ENCODE measurements at regions not wholly inside any gene's neighbourhood (a gene's known extent, or its start where the extent isn't known, plus 50 kb on each side); places are given as distances from the start of the nearest gene placed in this dataset.

GRCh38 chr7:16235147-16236114 lies 185.9 kb downstream of the CRPPA start:
- no peak overlapping the region for H3K27ac Mint-ChIP-seq (ENCODE audit: unreplicated experiment)
- H3K9me3 Mint-ChIP-seq (ENCODE audit: low read depth), result peaks cover 16% of the 10 kb centered on the region
- H3K36me3 Mint-ChIP-seq (ENCODE audit: low read depth), result peaks cover 7% of the 10 kb centered on the region
- no peak for TF ChIP-seq CTCF (IDR thresholded peaks at IDR 0.05)
- H3K4me3 Mint-ChIP-seq (ENCODE audit: unreplicated experiment), result no peak overlapping the region
- peaks cover 14% of the 10 kb centered on the region for H3K4me1 Mint-ChIP-seq (ENCODE audit: low read depth)
- no peak for DNase-seq (ENCODE audit: low spot score)
- no peaks in the 10 kb centered on the region for H3K27me3 Mint-ChIP-seq (ENCODE audit: low read depth)

DNA sequence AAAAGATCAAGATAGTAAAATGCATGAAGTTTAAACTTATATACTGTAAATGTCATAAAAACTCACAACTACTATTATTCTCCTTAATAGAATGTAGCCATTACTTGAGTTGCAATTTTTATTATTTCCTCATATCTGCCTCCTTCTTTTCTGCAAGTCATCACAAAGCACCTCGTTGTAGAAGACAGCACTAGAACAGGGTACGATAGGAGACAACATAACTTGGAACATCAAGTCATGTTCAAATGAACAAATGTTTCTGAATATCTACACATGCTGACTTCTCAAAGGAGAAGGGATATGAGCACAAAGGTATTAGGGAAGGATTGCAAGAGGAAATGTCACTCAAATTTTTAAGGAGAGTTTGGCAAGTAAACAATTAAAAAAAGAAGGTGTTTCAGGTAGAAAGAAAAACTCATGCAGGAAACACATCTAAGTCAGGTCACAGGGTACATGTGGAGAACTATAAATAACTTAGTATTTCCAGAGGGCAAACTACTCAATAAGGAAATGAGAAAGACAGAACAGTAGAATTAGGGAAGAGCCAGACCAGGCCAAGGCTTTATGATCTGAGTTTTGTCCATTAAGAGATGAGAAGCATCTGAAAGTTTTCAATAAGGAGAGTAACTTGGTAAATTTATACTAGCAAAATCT lies 186.7 kb downstream of the CRPPA start:
- Mint-ChIP-seq H3K4me1 (ENCODE audit: low read depth) (peaks cover 8% of the 10 kb centered on the region), H3K4me3 (ENCODE audit: unreplicated experiment) (no peak overlapping the region)

DNA sequence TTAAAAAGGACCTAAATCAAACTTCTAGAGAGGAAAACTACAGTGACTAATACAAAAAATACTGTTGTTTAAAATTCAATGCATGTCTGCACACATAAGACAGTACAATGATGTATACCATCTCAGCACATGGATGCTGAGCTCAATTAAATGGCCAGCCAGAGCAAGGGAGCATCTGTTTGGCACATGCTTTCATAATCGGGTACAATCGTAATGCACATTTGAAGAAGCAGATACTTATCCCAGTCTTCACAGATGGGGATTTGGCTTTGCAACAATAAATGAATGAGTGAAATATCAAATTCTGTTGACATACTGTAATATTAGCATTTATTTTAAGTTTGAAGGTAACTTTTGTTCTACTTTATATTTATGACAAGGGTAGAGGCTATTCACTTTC lies 187.8 kb downstream of the CRPPA start:
- no peak for TF ChIP-seq CTCF (IDR thresholded peaks at IDR 0.05)
- Mint-ChIP-seq H3K36me3 (ENCODE audit: low read depth) (peaks cover 13% of the 10 kb centered on the region), H3K27ac (ENCODE audit: unreplicated experiment) (no peak overlapping the region), H3K4me3 (ENCODE audit: unreplicated experiment) (no peak overlapping the region), H3K9me3 (ENCODE audit: low read depth) (peaks cover 30% of the 10 kb centered on the region), H3K27me3 (ENCODE audit: low read depth) (no peaks in the 10 kb centered on the region), H3K4me1 (ENCODE audit: low read depth) (peaks cover 6% of the 10 kb centered on the region)
- no peak for DNase-seq (ENCODE audit: low spot score)

More for the DNA sequence above, 186.7 kb downstream of the CRPPA start:
- DNase-seq (ENCODE audit: low spot score), result no peak
- TF ChIP-seq CTCF (IDR thresholded peaks at IDR 0.05), result no peak
- no peak overlapping the region for H3K27ac Mint-ChIP-seq (ENCODE audit: unreplicated experiment)
- peaks cover 24% of the 10 kb centered on the region for H3K9me3 Mint-ChIP-seq (ENCODE audit: low read depth)
- H3K36me3 Mint-ChIP-seq (ENCODE audit: low read depth), result peaks cover 13% of the 10 kb centered on the region
- no peaks in the 10 kb centered on the region for H3K27me3 Mint-ChIP-seq (ENCODE audit: low read depth)

GRCh38 chr7:16232273-16232672 lies 189.1 kb downstream of the CRPPA start:
- H3K36me3 Mint-ChIP-seq (ENCODE audit: low read depth), result peaks cover 14% of the 10 kb centered on the region
- H3K9me3 Mint-ChIP-seq (ENCODE audit: low read depth), result peaks cover 42% of the 10 kb centered on the region
- peaks cover 6% of the 10 kb centered on the region for H3K4me1 Mint-ChIP-seq (ENCODE audit: low read depth)
- no peak overlapping the region for H3K27ac Mint-ChIP-seq (ENCODE audit: unreplicated experiment)
- no peaks in the 10 kb centered on the region for H3K27me3 Mint-ChIP-seq (ENCODE audit: low read depth)
- no peak for TF ChIP-seq CTCF (IDR thresholded peaks at IDR 0.05)
- no peak overlapping the region for H3K4me3 Mint-ChIP-seq (ENCODE audit: unreplicated experiment)
- DNase-seq (ENCODE audit: low spot score), result no peak

DNA sequence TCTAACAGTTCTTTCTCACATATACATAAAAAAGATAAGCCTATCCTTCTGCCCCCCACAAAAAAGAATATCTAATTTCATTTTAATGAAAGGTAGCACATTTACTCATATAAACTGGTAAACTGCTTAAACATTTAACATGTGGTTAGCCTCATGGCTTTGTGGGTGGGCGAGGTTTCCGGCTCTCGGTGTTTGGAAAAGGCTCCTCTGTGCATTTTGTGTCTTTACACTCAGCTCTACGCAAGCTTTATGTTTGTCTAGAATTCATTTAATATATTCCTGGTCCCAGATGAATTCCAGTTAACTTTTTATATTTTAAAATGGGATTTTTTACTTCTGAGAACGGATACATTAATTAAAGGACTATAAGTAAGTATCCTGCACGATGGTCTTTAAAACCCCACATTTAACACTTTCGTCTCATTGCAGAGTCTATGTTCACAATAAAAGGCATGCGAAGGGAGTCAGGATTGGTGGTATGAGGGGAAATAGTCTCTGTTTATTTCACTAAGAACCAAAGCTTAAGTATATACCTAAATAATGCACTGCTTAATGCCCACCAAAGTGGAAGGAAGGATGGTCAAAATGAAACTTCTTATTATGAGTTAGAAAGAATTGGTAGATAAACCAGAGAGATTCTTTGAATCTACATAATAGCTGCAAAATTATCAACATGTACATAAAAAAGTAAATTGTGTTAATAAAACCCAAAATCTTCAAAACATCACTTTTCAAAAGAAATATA lies 197.2 kb downstream of the CRPPA start:
- peaks cover 17% of the 10 kb centered on the region for H3K9me3 Mint-ChIP-seq (ENCODE audit: low read depth)
- DNase-seq (ENCODE audit: low spot score), result no peak
- H3K4me3 Mint-ChIP-seq (ENCODE audit: unreplicated experiment), result no peak overlapping the region
- H3K4me1 Mint-ChIP-seq (ENCODE audit: low read depth), result no peaks in the 10 kb centered on the region
- no peak for TF ChIP-seq CTCF (IDR thresholded peaks at IDR 0.05)
- H3K27me3 Mint-ChIP-seq (ENCODE audit: low read depth), result no peaks in the 10 kb centered on the region
- H3K36me3 Mint-ChIP-seq (ENCODE audit: low read depth), result peaks cover 4% of the 10 kb centered on the region
- no peak overlapping the region for H3K27ac Mint-ChIP-seq (ENCODE audit: unreplicated experiment)

All from chondrocyte (in vitro differentiated cells).